Stimulated activated CD8-positive, alpha-beta memory T cell treated with anti-CD3 and anti-CD28 coated beads, Interleukin-2, amount 100 ng/mL, for 1 hour (primary cell): ENCODE measurements at regions not wholly inside any gene's neighbourhood (a gene's known extent, or its start where the extent isn't known, plus 50 kb on each side); places are given as distances from the start of the nearest gene placed in this dataset.
"Not testable (repeated sequence)": the region's sequence is repeated elsewhere in the genome, so short reads cannot be mapped to it uniquely, and the experiment has no call there.

ENCODE experiments used
- DNase-seq, 2 donors: peaks; one replicate each; pipeline ENCODE4 v3.0.0-alpha.2; 2020; ENCODE audit warnings: low read depth in 2 of 2

DNA sequence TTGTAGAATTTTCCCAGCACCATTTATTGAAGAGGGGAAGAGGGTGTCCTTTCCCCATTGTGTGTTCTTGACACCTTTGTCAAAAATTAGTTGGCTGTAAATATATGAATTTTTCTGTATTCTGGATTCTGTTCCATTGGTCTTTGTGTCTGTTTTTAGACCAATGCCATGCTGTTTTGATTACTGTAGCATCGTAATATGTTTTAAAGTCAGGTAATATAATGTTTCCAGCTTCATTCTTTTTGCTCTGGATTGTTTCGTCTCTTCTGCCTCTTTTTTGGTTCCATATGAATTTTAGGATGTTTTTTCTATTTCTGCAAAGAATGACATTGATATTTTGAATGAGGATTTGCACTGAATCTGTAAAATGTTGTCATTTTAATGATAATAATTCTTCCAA lies 331.9 kb upstream of the RGS6 start:
- DNase-seq = no peak

GRCh38 chr14:71602524-71602923 lies 329.7 kb upstream of the RGS6 start:
- no peak for DNase-seq

DNA sequence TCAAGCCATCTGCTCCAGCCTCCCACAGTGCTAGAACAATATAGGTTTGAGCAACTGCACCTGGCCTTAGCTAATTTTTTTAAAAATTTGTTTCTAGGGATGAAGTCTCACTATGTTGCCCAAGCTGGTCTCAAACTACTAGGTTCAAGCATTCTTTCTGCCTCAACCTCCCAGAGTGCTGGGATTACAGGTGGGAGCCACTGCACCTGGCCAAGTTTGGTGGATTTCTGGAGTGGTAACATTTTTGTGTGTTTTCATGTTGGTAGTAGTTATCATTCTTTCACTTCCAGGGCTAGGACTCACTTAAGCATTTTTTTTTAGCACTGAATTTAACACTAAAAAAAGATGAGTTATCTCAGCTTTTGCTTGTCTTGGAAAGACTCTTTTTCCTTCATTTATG lies 328.0 kb upstream of the RGS6 start:
- no peak for DNase-seq

DNA sequence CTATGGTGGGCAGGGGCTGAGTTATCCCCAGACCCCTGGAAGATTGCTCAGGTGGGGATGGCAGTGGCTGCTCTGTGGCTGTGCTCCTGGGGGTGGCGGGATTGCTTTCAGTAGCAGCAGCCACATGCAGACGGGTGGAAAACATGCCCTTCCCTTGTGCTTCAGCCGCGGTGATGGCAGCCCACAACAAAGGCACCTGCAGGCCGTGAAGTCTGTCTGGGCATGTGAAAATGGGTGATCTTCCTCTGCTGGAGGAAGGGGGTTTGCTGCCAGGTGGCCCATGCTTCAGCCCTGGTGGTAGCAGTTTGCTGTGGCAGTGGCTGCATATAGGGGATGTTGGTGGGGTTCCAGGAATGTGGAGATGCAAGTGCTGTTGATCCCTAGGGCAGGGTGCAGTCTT lies 326.2 kb upstream of the RGS6 start:
- no peak for DNase-seq

DNA sequence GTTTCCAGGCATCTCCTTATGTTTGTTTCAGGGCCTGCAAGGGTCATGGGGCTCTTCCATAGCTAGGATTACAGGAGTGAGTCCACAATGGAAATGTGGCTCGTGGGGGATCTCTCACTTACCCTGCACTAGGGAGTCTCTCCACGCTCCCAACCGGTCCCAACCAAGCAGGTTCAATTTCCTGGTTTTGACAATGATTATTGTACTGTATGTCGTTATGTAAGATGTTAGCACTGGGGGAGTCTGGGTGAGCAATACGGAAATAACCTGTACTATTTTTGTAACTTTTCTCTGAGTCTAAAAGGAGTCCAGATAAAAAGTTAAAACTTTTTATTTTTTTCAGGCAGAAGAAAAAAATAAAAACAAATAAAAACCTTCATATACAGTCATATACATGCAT lies 325.7 kb upstream of the RGS6 start:
- DNase-seq = no peak

- no peak for DNase-seq
Observed at GRCh38 chr14:71607056-71607455, 325.2 kb upstream of the RGS6 start.

GRCh38 chr14:71610149-71610548 lies 322.1 kb upstream of the RGS6 start:
- DNase-seq = no peak

DNA sequence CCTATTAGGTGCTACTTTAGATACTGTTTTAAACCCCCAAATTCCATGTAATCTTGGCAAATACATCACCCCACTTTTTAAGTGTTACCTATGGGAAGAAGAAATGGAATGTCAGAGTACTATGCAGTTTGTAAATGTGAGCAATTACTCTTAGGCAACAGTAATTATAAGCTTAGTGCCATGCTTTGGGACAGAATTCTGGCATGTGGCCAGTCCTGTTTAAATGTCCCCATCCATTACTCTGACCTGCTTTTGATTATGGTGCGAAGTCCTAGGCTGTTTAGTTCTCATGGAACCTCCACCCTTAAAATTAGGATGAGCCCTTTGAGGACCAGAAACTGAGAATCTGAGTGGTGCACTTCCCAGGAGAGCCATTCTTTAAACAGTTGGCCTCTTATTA lies 321.4 kb upstream of the RGS6 start:
- no peak for DNase-seq

GRCh38 chr14:71613168-71613567 lies 319.1 kb upstream of the RGS6 start:
- no peak for DNase-seq

DNA sequence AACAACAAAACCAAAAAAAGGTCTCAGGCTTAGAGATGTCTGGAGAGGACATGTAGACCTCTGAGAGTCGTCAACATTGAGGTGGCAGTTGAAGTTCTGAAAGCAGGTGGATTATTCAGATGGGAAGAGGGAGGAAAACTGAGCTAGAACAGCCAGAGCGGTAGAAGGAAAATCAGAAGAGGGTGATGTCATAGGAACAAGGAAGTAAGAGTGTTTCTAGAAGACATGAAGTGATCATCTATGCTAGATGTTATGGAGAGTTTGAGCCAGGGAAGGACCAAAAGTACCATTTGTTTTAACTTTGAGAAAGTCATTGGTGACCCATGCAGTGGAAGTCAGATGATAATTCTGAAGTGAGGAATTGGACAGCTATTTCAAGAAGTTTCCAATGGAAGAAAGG lies 316.2 kb upstream of the RGS6 start:
- no peak for DNase-seq

- DNase-seq = no peak
Observed at GRCh38 chr14:71618047-71618446, 314.2 kb upstream of the RGS6 start.

GRCh38 chr14:71618716-71619115 lies 313.5 kb upstream of the RGS6 start:
- DNase-seq = no peak

- no peak for DNase-seq
Observed at GRCh38 chr14:71619472-71619871, 312.8 kb upstream of the RGS6 start.

- DNase-seq = no peak
Observed at GRCh38 chr14:71620401-71620800, 311.8 kb upstream of the RGS6 start.

GRCh38 chr14:71621276-71621675 lies 311.0 kb upstream of the RGS6 start:
- no peak for DNase-seq

DNA sequence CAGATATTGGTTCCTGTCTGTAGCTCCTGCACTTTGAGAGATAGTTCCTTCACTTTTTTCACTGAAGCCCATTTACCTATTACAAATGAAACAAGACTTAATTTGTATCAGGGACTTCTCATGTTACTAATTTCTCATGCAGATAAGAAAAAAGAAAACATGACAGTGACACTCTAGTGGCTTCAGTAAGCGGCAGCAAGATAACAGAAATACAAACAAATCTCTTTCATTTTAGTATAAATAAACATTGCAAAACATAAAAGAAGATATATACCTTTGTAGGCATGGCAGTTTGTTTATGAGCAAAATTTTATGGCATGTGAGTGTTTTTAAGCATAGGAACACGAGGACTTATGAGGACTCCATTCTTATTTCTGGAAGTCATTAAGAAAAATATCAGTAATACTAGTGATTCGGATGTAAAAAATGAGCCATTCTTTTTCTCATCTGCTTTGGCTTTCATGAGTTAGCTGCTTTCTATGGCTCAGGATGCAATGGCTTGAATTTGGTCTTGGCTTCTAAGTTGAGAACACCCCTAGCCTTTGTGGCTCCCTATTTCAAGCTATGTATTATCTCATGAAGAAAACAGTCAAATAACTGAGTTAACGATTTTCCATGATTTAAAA lies 310.1 kb upstream of the RGS6 start:
- DNase-seq = no peak

GRCh38 chr14:71623939-71624338 lies 308.3 kb upstream of the RGS6 start:
- DNase-seq = no peak

DNA sequence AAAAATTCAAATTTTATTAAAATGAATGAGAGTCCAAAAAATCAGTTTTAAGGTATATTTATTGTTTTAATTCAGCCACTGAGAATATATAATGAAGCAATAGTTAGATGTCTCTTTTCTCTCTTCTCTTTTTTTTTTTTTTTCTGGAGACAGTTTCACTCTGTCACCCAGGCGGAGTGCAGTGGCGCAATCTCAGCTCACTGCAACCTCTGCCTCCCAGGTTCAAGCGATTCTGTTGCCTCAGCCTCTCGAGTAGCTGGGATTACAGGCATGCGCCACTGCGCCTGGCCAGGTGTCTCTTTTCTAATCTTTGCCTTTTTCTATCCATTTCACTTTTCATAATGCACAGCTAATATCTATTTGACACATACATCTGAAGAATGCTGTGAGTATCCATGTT lies 307.1 kb upstream of the RGS6 start:
- DNase-seq = no peak

DNA sequence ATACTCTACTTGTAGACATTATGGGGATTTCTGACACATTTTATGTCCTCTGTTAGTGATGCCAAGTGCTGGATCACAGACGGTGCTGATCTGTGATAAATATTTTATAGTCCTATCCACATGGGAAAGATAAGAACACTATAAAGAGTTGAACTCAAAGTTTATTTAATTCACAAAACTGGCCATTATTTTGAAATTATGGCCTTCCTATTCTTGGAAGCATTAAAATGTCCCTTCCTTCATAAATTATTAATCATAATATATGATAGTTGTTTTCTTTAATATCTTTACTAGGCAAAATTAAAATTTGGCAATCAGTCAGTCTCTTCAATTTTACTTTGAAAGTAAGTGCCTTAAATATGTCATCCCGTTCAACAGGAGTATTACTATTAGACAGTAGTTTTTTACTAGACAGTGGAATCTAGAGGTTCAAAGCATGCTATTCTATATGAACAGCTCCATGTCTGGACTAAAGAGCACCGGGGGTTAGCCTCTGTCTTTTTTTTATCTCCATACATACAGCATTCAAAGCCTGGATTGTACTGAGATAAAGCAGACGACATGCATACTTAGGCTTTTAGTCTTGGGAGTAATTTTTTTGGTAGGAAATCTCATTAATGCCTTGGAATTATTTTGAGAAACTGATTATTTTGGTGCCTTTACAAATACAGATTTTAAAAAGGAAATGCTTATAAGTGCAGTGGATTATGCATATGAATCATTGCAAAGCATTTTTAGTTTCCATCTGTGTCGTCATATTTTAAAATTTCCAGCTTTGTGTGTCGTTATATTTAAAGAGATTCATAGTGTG lies 306.1 kb upstream of the RGS6 start:
- no peak for DNase-seq

DNA sequence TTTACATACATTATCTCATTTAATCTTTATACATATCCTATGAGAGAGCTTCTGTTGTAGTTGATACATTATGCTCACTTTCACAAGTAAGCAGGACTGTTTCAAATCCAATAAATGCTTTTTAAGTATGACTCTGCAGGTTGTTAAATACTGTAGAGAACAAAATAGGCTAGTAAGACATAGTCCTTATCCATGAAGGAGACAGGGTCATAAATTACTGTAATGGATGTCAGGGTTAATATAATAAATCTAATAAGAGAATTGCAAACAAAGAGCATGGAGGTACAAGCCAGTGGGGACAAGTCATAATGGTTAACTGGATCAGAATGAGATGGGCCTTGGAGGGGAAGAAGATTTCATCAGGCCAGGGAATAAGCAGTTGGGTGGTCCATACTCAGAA lies 303.8 kb upstream of the RGS6 start:
- no peak for DNase-seq

DNA sequence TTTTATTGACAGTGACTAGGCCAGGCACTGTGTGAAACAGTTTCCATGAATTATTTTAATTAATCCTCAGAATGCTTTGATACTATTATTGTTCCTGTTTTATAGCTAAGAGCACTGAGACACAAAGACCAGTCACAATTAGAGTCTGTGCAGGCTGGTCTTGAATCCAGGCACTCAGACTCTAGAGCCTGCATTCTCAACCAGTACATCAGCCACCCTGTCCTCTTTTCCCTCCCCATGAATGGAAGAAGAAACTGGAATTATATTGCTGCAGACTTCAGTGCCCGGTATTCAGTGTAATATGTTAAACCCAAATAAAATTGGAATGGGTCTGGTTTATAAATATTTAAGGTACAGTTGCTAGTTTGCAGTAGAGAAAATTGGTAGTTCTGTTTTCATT lies 303.0 kb upstream of the RGS6 start:
- no peak for DNase-seq

GRCh38 chr14:71629765-71630492 lies 302.3 kb upstream of the RGS6 start:
- DNase-seq = no peak

DNA sequence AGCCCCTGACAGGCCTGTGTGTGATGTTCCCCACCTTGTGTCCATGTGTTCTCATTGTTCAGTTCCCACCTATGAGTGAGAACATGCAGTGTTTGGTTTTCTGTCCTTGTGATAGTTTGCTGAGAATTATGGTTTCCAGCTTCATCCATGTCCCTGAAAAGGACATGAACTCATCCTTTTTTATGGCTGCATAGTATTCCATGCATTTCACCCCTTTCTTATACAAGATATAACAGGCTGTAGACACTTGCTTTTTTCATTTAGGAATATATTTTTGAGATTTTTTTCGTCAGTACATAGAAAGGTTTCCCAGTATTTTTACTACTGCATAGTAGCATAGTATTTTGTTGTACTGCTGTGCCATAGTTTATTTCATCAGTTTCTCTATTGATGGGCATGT lies 301.2 kb upstream of the RGS6 start:
- DNase-seq = not testable (repeated sequence)
